ENCODE measurements at regions not wholly inside any gene's neighbourhood (a gene's known extent, or its start where the extent isn't known, plus 50 kb on each side); places are given as distances from the start of the nearest gene placed in this dataset.
"Not testable (repeated sequence)": the region's sequence is repeated elsewhere in the genome, so short reads cannot be mapped to it uniquely, and the experiment has no call there.

DNA sequence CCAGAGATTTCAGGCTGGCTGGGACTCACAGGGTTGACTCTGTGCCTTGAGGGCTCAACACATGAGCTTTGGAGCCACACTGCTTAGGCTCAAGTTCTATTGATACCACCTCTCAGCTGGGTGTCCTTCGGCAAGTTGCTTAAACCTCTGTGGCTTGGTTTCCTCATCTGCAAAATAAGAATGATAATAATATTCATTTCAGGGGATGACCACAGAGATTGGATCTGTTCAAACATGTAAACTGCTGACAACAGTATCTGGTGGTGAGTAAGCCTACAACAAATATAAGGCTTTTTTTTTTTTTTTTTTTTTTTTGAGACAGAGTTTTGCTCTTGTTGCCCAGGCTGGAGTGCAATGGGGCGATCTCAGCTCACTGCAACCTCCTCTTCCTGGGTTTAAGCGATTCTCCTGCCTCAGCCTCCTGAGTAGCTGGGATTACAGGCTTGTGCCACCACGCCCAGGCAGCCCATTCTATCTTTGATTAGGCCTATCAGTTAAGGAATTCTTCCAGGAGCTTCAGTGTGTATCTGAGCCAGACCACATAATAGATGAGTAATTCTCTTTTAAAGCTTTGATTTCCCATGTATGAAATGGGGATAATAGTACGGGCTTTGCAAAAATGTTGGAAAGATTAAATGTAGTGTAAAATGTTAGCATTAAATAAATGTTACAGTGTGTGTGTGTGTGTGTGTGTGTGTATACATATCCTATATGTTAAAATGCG lies 437.6 kb downstream of the PRDM2 start:
- DNase-seq (ENCODE audit: low read depth, low spot score) = no peak

DNA sequence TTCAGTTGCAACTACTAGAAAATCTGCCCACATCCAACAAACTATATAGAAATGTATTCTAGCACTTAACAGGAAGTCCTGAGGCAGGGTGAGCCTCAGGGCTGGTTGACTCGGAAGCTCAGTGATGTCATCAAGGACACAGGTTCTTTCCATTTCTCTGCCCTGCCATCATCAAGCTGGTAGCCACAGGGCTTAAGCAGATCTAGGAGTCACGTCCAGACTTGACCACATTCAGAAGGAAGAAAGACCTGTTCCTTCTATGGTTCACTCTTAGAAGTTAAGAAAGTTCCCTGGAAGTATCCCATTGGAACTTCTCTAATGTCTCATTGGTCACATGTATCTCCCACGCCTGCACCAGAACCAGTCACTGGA lies 438.1 kb downstream of the PRDM2 start:
- no peak for DNase-seq (ENCODE audit: low read depth, low spot score)

GRCh38 chr1:14138687-14139086 lies 438.7 kb downstream of the PRDM2 start:
- no peak for DNase-seq (ENCODE audit: low read depth, low spot score)

GRCh38 chr1:14140831-14141401 lies 440.9 kb downstream of the PRDM2 start:
- no peak for DNase-seq (ENCODE audit: low read depth, low spot score)

DNA sequence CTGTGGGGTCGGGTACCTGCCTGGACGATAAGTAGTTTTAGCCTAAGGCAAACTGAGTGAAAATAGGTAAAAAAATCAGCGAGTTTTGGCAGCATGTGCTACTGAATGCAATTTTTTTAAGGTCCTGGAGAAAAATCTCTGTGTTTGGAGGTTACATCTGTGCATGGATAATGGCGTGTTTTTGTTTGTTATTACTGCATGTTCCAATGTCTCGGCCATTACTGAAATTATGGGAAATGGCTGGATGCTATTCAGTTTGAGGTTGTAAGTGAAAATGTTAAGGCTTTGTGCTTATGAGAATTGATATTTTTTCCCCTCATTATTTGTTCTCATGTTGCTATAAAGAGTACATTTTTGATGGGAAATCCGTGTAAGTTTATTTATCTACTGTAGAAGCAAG lies 441.7 kb downstream of the PRDM2 start:
- no peak for DNase-seq (ENCODE audit: low read depth, low spot score)

GRCh38 chr1:14142397-14143100 lies 442.6 kb downstream of the PRDM2 start:
- DNase-seq (ENCODE audit: low read depth, low spot score) = no peak

DNA sequence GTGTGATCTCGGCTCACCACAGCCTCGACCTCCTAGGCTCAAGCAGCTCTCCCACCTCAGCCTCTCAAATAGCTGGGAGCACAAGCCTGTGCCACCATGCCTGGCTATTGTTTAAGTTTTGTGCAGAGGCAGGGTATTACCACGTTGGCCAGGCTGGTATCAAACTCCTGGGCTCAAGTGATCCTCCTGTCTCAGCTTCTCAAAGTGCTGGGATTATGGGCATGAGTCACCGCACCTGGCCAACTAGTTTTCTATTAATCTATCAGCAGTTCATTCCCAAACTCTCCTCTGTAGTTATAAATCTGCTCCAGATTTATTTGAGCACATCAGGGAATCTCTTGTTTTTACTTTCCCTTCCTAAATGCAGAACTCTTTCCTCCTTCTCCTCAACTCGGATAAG lies 443.8 kb downstream of the PRDM2 start:
- no peak for DNase-seq (ENCODE audit: low read depth, low spot score)

GRCh38 chr1:14148526-14148925 lies 448.5 kb downstream of the PRDM2 start:
- DNase-seq (ENCODE audit: low read depth, low spot score) = no peak

DNA sequence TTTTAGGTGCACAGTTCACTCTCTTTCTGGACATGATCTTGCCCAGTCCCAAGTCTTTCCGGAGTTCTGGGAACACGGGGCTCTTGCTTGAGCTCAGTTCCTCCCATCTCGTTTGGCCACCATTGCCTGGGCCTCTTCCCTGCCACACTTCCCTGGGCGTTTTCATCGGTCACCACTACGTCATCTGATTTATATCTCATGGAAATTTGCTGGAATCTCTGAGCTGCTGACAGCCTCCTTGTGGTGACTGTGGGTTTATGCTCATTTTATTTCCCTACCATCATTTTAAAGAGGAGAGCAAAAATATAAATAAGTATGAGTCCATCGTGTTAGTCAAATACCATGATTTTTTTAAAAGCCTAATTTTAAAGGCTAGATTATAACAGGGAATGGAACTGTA lies 449.1 kb upstream of the KAZN start:
- DNase-seq (ENCODE audit: low read depth, low spot score) = no peak

DNA sequence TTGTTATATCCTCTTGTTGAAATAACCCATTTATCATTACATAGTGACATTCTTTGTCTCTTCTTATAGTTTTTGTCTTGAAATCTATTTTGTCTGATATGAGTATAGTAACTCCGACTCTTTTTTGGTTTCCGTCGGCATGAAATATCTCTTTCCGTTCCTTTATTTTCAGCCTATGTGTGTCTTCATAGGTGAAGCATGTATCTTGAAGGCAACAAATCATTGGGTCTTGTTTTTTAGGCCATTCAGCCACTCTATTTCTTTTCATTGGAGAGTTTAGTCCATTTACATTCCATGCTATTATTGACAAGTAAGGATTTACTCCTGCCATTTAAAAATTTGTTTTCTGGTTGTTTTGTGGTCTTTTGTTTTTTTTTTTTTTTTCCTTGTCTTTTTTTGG lies 441.9 kb upstream of the KAZN start:
- no peak for DNase-seq (ENCODE audit: low read depth, low spot score)

DNA sequence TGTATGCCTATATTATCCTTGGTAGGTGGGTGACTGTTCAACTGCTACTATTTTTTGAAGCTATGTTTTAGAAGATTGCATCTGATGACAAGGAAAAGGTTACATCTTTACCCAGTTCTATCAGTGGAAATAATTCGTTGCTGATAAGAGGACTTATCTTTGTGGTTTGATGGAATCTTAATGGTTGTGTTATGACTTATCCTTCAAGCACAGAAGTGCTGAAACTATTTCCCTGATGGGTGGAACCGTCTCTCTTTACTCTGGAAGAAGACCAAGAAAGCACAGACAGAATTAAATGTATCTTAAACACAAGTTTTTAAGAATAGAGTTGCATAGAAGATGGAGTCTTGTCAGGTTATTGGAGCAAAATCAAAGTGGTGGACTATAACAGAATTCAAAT lies 437.7 kb upstream of the KAZN start:
- DNase-seq (ENCODE audit: low read depth, low spot score) = no peak

- no peak for DNase-seq (ENCODE audit: low read depth, low spot score)
These were observed 435.2 kb upstream of the KAZN start for GRCh38 chr1:14163246-14163645.

GRCh38 chr1:14165371-14165801 lies 433.1 kb upstream of the KAZN start:
- DNase-seq (ENCODE audit: low read depth, low spot score) = no peak

GRCh38 chr1:14167884-14168283 lies 430.6 kb upstream of the KAZN start:
- no peak for DNase-seq (ENCODE audit: low read depth, low spot score)

- DNase-seq (ENCODE audit: low read depth, low spot score) = no peak
These were observed 430.0 kb upstream of the KAZN start for GRCh38 chr1:14168326-14169063.

GRCh38 chr1:14173598-14173997 lies 424.9 kb upstream of the KAZN start:
- DNase-seq (ENCODE audit: low read depth, low spot score) = no peak

GRCh38 chr1:14177866-14178265 lies 420.6 kb upstream of the KAZN start:
- DNase-seq (ENCODE audit: low read depth, low spot score) = not testable (repeated sequence)

DNA sequence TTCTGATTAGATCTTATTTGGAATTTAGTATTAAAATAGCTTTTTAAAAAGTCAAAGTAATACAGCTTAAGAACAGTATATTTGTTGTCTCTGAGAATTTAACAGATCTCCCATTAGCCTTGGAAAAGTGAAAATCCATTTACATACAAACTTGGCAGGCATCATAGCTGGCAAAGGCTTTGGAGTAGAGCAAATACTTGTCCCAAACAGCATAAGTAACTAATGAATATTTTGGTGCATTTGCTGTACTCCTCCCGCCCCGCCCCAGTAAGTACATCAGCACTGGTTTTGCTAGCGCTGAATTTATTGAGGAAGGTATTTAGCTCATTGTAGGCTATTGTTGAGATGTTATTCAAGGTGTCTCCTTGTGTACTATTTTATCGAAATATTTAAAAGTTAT lies 417.7 kb upstream of the KAZN start:
- DNase-seq (ENCODE audit: low read depth, low spot score) = no peak

GRCh38 chr1:14181191-14181795 lies 417.2 kb upstream of the KAZN start:
- DNase-seq (ENCODE audit: low read depth, low spot score) = no peak

DNA sequence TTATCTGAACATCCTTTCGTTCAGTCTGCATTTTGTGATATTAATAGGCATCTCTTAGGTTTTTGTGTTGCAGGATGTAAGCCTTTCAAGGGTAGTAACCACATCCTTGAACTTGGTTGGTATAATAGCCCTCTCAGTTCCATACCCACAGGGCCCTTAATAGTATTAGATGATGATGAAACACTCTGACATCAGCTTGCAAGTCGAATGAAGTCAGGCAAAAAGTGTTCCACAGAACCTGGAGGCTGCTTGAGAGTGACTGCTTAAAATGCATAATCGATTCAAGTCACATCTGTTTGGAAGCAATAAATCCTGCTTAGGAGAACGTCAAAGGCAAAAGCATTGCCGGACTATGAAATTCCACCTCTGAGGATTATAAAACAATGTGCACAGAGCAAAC lies 415.6 kb upstream of the KAZN start:
- DNase-seq (ENCODE audit: low read depth, low spot score) = no peak

- DNase-seq (ENCODE audit: low read depth, low spot score) = no peak
These were observed 415.2 kb upstream of the KAZN start for GRCh38 chr1:14183329-14183728.

GRCh38 chr1:14184454-14184853 lies 414.0 kb upstream of the KAZN start:
- no peak for DNase-seq (ENCODE audit: low read depth, low spot score)
